ENCODE measurements at regions not wholly inside any gene's neighbourhood (a gene's known extent, or its start where the extent isn't known, plus 50 kb on each side); places are given as distances from the start of the nearest gene placed in this dataset.

DNA sequence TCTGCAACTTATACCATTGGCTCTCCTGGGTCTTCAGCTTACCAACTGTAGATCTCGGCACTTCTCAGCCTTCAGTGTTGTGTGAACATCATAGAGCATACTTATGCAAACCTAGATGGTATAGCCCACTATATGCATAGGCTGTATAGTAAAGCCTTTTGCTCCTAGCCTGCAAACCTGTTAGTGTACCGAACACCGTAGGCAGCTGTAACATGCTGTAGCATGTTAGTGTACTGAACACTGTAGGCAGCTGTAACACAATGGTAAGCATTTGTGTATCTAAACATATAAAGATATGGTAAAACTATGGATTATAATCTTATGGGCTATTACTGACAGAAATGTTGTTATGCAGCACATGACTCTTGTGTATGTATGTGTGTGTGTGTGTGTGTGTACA is 256.9 kb downstream of the WDR11 start:
- H3K27me3 Mint-ChIP-seq: peaks cover 3% of the 10 kb centered on the region
- WGBS (ENCODE audit: insufficient coverage): no CpG with 5 or more reads among the region's 3 CpGs
- Histone ChIP-seq H3K27me3 (replicated peaks in 1 of 4; ENCODE audit: control extremely low read depth in 1 of 4, control insufficient read depth in 3 of 4, insufficient read depth in 4 of 4, low read length in 3 of 4) (no peaks in the 10 kb centered on the region), H3K9me3 (ENCODE audit: control extremely low read depth in 1 of 3, control insufficient read depth in 2 of 3, insufficient read depth in 1 of 3, low read length in 2 of 3) (no peaks in the 10 kb centered on the region), H3K4me1 (ENCODE audit: control insufficient read depth in 2 of 2, insufficient read depth in 2 of 2, low read length in 2 of 2) (no peaks in the 10 kb centered on the region), H3K27ac (ENCODE audit: low read length in 2 of 2) (no peak overlapping the region), H3K9ac (ENCODE audit: low read length) (no peak overlapping the region), H3K36me3 (replicated peaks in 1 of 2; ENCODE audit: control extremely low read depth in 1 of 2, control insufficient read depth in 1 of 2, extremely low read depth in 1 of 2, insufficient read depth in 2 of 2, low read length in 1 of 2) (no peaks in the 10 kb centered on the region), H4K20me1 (ENCODE audit: control insufficient read depth, insufficient read depth, low read length, poor library complexity, severe bottlenecking) (no peaks in the 10 kb centered on the region), H3K4me2 (replicated peaks; ENCODE audit: low read depth, low read length, poor library complexity, severe bottlenecking) (no peak overlapping the region), H3K4me3 (ENCODE audit: control extremely low read depth in 1 of 5, extremely low read depth in 1 of 5, insufficient read depth in 1 of 5, low read depth in 2 of 5, low read length in 4 of 5) (no peak overlapping the region), H3K79me2 (ENCODE audit: control insufficient read depth, insufficient read depth, low read length) (no peaks in the 10 kb centered on the region), H2AFZ (ENCODE audit: insufficient read depth, low read depth, low read length, poor library complexity, severe bottlenecking) (no peak overlapping the region)
- H3K4me3 Mint-ChIP-seq: no peak overlapping the region
- DNase-seq (no peak), ATAC-seq (ENCODE audit: low read depth) (no peak)
- no peak overlapping the region for H3K27ac Mint-ChIP-seq
- intact Hi-C loops (cut with micrococcal nuclease): no loop called here
- POLR2A ChIA-PET: no interaction called here
- TF ChIP-seq, protein P1, sequence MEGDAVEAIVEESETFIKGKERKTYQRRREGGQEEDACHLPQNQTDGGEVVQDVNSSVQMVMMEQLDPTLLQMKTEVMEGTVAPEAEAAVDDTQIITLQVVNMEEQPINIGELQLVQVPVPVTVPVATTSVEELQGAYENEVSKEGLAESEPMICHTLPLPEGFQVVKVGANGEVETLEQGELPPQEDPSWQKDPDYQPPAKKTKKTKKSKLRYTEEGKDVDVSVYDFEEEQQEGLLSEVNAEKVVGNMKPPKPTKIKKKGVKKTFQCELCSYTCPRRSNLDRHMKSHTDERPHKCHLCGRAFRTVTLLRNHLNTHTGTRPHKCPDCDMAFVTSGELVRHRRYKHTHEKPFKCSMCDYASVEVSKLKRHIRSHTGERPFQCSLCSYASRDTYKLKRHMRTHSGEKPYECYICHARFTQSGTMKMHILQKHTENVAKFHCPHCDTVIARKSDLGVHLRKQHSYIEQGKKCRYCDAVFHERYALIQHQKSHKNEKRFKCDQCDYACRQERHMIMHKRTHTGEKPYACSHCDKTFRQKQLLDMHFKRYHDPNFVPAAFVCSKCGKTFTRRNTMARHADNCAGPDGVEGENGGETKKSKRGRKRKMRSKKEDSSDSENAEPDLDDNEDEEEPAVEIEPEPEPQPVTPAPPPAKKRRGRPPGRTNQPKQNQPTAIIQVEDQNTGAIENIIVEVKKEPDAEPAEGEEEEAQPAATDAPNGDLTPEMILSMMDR (IDR thresholded peaks at IDR 0.05): no peak
- no peak for TF ChIP-seq EZH2 (IDR thresholded peaks at IDR 0.05; ENCODE audit: borderline replicate concordance, insufficient read depth, low read depth, low read length, poor library complexity, severe bottlenecking)
- no peaks in the 10 kb centered on the region for H3K4me1 Mint-ChIP-seq
- CTCF ChIA-PET: no interaction called here
- no peaks in the 10 kb centered on the region for H3K9me3 Mint-ChIP-seq (ENCODE audit: insufficient read depth)

- POLR2A ChIA-PET: no interaction called here
- Histone ChIP-seq H3K4me1 (ENCODE audit: control insufficient read depth in 2 of 2, insufficient read depth in 2 of 2, low read length in 2 of 2) (no peaks in the 10 kb centered on the region), H3K79me2 (ENCODE audit: control insufficient read depth, insufficient read depth, low read length) (no peaks in the 10 kb centered on the region), H3K4me3 (ENCODE audit: control extremely low read depth in 1 of 5, extremely low read depth in 1 of 5, insufficient read depth in 1 of 5, low read depth in 2 of 5, low read length in 4 of 5) (no peak overlapping the region), H3K36me3 (replicated peaks in 1 of 2; ENCODE audit: control extremely low read depth in 1 of 2, control insufficient read depth in 1 of 2, extremely low read depth in 1 of 2, insufficient read depth in 2 of 2, low read length in 1 of 2) (no peaks in the 10 kb centered on the region), H3K27me3 (replicated peaks in 1 of 4; ENCODE audit: control extremely low read depth in 1 of 4, control insufficient read depth in 3 of 4, insufficient read depth in 4 of 4, low read length in 3 of 4) (no peaks in the 10 kb centered on the region), H3K4me2 (replicated peaks; ENCODE audit: low read depth, low read length, poor library complexity, severe bottlenecking) (no peak overlapping the region), H3K9me3 (ENCODE audit: control extremely low read depth in 1 of 3, control insufficient read depth in 2 of 3, insufficient read depth in 1 of 3, low read length in 2 of 3) (no peaks in the 10 kb centered on the region), H4K20me1 (ENCODE audit: control insufficient read depth, insufficient read depth, low read length, poor library complexity, severe bottlenecking) (no peaks in the 10 kb centered on the region), H3K27ac (ENCODE audit: low read length in 2 of 2) (no peak overlapping the region), H2AFZ (ENCODE audit: insufficient read depth, low read depth, low read length, poor library complexity, severe bottlenecking) (no peak overlapping the region), H3K9ac (ENCODE audit: low read length) (no peak overlapping the region)
- no peaks in the 10 kb centered on the region for H3K4me1 Mint-ChIP-seq
- peaks cover 3% of the 10 kb centered on the region for H3K27me3 Mint-ChIP-seq
- H3K27ac Mint-ChIP-seq: no peak overlapping the region
- H3K9me3 Mint-ChIP-seq (ENCODE audit: insufficient read depth): no peaks in the 10 kb centered on the region
- CTCF ChIA-PET: no interaction called here
- TF ChIP-seq, protein P1 (IDR thresholded peaks at IDR 0.05): no peak
- no peak for TF ChIP-seq EZH2 (IDR thresholded peaks at IDR 0.05; ENCODE audit: borderline replicate concordance, insufficient read depth, low read depth, low read length, poor library complexity, severe bottlenecking)
- intact Hi-C loops (cut with micrococcal nuclease): no loop called here
- H3K4me3 Mint-ChIP-seq: no peak overlapping the region
- no peak for DNase-seq
- ATAC-seq (ENCODE audit: low read depth): no peak
These were observed 259.2 kb downstream of the WDR11 start for GRCh38 chr10:121110369-121110768.

Data from B cell (primary cell).